ENCODE measurements at regions not wholly inside any gene's neighbourhood (a gene's known extent, or its start where the extent isn't known, plus 50 kb on each side); places are given as distances from the start of the nearest gene placed in this dataset.

DNA sequence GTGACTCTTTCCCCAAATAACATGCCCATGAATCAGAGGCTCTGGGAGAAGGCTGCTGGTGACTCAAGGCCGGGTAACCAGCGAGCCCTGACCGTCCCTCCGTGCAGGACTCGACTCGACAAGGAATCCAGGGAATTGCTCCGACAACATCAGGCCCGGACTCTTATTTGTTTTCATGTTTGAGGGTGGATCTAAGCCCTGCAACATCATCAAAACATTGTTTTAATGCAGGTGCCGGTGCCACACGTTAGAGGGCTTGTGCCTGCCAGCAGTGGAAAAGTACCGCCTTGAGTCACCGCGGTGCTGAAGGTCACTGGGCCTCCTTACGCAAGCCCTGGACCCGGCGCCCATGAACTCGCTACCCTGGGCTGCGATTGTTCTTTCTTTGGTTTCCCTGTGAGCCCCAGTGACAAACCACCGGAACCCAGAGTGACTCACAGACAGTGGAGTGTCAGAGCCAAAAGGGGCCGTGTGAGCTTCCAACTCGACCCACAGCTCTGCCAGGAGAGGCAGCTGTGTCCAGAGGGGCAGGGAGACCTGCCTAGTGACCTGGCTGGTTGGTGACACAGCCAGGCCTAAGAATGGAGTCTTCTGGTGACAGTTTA lies 139.4 kb upstream of the SHH start:
- H3K4me1 ChIP-seq, result no peaks in the 10 kb centered on the region
- TF ChIP-seq, protein P1, sequence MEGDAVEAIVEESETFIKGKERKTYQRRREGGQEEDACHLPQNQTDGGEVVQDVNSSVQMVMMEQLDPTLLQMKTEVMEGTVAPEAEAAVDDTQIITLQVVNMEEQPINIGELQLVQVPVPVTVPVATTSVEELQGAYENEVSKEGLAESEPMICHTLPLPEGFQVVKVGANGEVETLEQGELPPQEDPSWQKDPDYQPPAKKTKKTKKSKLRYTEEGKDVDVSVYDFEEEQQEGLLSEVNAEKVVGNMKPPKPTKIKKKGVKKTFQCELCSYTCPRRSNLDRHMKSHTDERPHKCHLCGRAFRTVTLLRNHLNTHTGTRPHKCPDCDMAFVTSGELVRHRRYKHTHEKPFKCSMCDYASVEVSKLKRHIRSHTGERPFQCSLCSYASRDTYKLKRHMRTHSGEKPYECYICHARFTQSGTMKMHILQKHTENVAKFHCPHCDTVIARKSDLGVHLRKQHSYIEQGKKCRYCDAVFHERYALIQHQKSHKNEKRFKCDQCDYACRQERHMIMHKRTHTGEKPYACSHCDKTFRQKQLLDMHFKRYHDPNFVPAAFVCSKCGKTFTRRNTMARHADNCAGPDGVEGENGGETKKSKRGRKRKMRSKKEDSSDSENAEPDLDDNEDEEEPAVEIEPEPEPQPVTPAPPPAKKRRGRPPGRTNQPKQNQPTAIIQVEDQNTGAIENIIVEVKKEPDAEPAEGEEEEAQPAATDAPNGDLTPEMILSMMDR (IDR thresholded peaks at IDR 0.05), result no peak
- H3K27ac ChIP-seq, result no peak overlapping the region
- no peaks in the 10 kb centered on the region for H3K9me3 ChIP-seq
- H3K27me3 ChIP-seq, result no peaks in the 10 kb centered on the region
- H3K36me3 ChIP-seq, result no peaks in the 10 kb centered on the region
- peak in 1 of 2 donors; percentile 12 for DNase-seq (ENCODE audit: low spot score in 2 of 2)
- H3K4me3 ChIP-seq, result no peak overlapping the region
- intact Hi-C loops (cut with DNase I), result no loop called here

DNA sequence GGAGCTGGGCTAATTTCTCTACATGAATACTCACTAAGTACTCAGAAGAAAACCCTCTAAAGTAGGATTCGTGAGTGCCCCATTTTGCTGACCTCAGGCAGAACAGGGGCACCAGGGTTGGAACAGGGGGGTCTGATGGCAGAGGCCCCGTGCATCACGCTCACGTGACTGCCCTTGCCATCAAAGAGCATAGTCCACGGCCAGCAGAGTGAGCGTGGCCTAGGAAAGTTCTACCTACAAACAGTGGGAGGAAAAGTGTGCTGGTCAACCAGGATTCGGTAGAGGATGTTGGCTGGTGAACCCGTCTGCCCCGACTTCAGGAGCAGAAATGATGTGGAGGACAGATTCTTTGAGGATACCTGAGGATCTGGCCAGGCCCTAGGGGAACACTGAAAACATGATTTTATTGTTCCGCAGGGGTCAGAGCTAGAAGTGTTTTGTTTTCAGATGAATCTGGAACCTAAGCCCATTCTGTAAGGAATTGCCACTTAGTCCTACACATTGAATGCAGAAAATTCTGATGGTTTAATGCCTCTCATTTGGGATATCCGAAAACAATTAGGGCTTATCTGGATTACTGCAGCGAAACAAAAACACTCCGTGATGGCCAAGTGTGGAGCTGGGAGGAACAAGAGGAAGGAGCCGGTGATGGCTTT lies 138.8 kb upstream of the SHH start:
- no peak overlapping the region for H3K4me3 ChIP-seq
- H3K36me3 ChIP-seq, result no peaks in the 10 kb centered on the region
- TF ChIP-seq, protein P1 (IDR thresholded peaks at IDR 0.05), result no peak
- no peak overlapping the region for H3K27ac ChIP-seq
- H3K27me3 ChIP-seq, result no peaks in the 10 kb centered on the region
- no peaks in the 10 kb centered on the region for H3K4me1 ChIP-seq
- DNase-seq (ENCODE audit: low spot score in 2 of 2), result peak in 1 of 2 donors; percentile 55
- H3K9me3 ChIP-seq, result no peaks in the 10 kb centered on the region
- intact Hi-C loops (cut with DNase I), result no loop called here

DNA sequence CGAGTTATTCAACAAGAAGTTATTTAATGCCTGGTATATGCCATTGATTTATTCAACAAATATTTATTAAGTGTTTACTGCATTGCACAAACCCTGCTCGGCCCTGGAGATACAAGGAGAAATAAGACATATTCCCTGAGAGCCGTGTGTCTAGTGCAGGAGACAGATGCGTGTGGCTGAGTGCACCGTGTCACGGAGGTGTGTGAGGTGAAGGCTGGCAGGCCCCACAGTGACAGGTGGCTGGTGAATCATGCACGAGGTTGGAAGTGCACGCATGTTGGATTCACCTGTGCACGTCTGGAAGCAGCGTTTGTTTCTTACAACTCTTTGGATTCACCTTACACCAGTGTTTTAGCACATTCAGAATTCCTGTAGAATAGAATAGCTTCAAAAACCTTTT lies 136.6 kb upstream of the SHH start:
- DNase-seq (ENCODE audit: low spot score in 2 of 2), result no peak

DNA sequence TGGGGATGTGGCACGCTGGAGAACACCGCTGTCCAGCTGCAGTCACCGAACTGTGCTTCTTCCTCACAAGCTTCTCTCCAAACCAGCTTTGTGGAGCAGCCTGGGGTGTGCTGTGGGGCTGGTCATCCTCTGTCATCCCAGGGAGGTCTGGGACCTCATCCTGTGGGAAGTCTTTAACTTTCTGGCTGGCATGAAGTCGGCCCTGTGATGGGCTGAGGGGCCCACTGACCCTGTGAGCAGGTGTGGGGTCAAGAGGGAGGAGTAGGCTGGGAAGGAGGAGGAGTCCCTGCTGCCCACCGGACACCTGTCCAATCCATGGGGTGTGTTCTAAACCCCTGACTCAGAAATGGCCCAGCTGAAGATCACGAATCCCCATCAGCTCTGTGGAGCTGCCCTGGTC lies 136.2 kb upstream of the SHH start:
- no peak overlapping the region for H3K27ac ChIP-seq
- no peaks in the 10 kb centered on the region for H3K27me3 ChIP-seq
- no peaks in the 10 kb centered on the region for H3K36me3 ChIP-seq
- intact Hi-C loops (cut with DNase I), result no loop called here
- TF ChIP-seq, protein P1 (IDR thresholded peaks at IDR 0.05), result no peak
- H3K4me3 ChIP-seq, result no peak overlapping the region
- H3K4me1 ChIP-seq, result no peaks in the 10 kb centered on the region
- no peak for DNase-seq (ENCODE audit: low spot score in 2 of 2)
- no peaks in the 10 kb centered on the region for H3K9me3 ChIP-seq

More for the DNA sequence above, 136.6 kb upstream of the SHH start:
- H3K36me3 ChIP-seq, result no peaks in the 10 kb centered on the region
- H3K27me3 ChIP-seq, result no peaks in the 10 kb centered on the region
- no peak overlapping the region for H3K27ac ChIP-seq
- intact Hi-C loops (cut with DNase I), result no loop called here
- TF ChIP-seq, protein P1 (IDR thresholded peaks at IDR 0.05), result no peak
- no peaks in the 10 kb centered on the region for H3K9me3 ChIP-seq
- H3K4me1 ChIP-seq, result no peaks in the 10 kb centered on the region
- H3K4me3 ChIP-seq, result no peak overlapping the region

DNA sequence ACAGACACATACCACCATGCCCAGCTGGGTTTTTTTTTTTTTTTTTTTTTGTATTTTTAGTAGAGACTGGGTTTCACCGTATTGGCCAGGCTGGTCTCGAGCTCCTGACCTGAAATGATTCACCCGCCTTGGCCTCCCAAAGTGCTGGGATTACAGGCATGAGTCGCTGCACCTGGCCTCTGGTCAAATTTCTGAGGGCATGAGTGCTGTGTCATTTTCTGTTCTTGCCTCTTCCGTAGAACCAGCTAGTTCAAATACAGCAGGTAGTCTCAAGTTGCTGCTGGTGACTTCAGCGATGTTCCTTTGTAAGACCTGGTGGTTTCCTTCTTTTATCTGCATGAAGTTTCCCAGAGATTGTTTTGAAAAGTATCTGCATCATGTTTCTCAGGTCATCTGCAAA lies 134.8 kb upstream of the SHH start:
- Histone ChIP-seq H3K36me3 (no peaks in the 10 kb centered on the region), H3K4me3 (no peak overlapping the region), H3K4me1 (no peaks in the 10 kb centered on the region), H3K27ac (no peak overlapping the region), H3K27me3 (no peaks in the 10 kb centered on the region), H3K9me3 (no peaks in the 10 kb centered on the region)
- DNase-seq (ENCODE audit: low spot score in 2 of 2), result no peak
- intact Hi-C loops (cut with DNase I), result no loop called here
- TF ChIP-seq, protein P1 (IDR thresholded peaks at IDR 0.05), result no peak
